ENCODE measurements at regions not wholly inside any gene's neighbourhood (a gene's known extent, or its start where the extent isn't known, plus 50 kb on each side); places are given as distances from the start of the nearest gene placed in this dataset.

DNA sequence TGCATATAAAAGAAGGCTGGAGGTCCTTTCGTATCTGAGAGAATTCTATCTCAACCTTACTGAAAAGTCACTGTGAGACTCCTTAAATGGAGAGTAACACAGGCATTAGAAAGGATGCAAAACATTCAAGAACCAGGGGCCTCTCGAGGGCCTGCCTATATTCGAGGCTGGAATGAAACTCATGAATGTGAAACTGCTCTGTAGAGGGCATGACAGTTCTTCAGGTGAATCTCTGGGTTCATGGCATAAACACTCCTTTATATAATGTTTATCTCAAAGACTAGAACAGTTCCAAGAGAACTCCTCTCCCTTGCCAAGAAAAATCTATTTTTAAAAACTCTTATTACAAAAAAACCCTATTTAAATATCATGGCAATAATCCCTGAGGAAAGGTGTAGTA lies 113.9 kb downstream of the SEC61B start:
- Histone ChIP-seq H3K4me2 (ENCODE audit: low read length) (no peak overlapping the region), H2AFZ (ENCODE audit: low read length) (no peak overlapping the region), H3K27ac (ENCODE audit: low read depth, low read length, poor library complexity, severe bottlenecking) (no peak overlapping the region), H4K20me1 (ENCODE audit: insufficient read depth, low read length) (no peaks in the 10 kb centered on the region), H3K9me2 (ENCODE audit: insufficient read depth, low read length) (no peaks in the 10 kb centered on the region), H3K9me3 (ENCODE audit: low read length) (no peaks in the 10 kb centered on the region), H3K36me3 (ENCODE audit: insufficient read depth, low read length) (no peaks in the 10 kb centered on the region), H3K79me2 (ENCODE audit: insufficient read depth, low read depth, low read length) (no peaks in the 10 kb centered on the region), H3K4me3 (ENCODE audit: low read depth, low read length, poor library complexity, severe bottlenecking) (no peak overlapping the region), H3K4me1 (ENCODE audit: insufficient read depth, low read length, poor library complexity, severe bottlenecking) (no peaks in the 10 kb centered on the region)
- POLR2A ChIA-PET, result no interaction called here
- BruUV-seq (replicated peaks), result no TSS peak
- TF ChIP-seq, protein P1, sequence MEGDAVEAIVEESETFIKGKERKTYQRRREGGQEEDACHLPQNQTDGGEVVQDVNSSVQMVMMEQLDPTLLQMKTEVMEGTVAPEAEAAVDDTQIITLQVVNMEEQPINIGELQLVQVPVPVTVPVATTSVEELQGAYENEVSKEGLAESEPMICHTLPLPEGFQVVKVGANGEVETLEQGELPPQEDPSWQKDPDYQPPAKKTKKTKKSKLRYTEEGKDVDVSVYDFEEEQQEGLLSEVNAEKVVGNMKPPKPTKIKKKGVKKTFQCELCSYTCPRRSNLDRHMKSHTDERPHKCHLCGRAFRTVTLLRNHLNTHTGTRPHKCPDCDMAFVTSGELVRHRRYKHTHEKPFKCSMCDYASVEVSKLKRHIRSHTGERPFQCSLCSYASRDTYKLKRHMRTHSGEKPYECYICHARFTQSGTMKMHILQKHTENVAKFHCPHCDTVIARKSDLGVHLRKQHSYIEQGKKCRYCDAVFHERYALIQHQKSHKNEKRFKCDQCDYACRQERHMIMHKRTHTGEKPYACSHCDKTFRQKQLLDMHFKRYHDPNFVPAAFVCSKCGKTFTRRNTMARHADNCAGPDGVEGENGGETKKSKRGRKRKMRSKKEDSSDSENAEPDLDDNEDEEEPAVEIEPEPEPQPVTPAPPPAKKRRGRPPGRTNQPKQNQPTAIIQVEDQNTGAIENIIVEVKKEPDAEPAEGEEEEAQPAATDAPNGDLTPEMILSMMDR (conservative IDR thresholded peaks at IDR 0.05; ENCODE audit: low read length), result no peak
- no peak for TF ChIP-seq EZH2phosphoT487 (IDR thresholded peaks at IDR 0.05; ENCODE audit: borderline replicate concordance, low read depth, low read length)
- no peak for DNase-seq (ENCODE audit: low spot score)
- intact Hi-C loops (cut with micrococcal nuclease; ENCODE audit: unreplicated experiment), result loop anchor here (10.0 kb wide), 1 partner anchor 151 kb away; no protein-coding TSS in a partner anchor
- CTCF ChIA-PET (ENCODE audit: unreplicated experiment), result no interaction called here

DNA sequence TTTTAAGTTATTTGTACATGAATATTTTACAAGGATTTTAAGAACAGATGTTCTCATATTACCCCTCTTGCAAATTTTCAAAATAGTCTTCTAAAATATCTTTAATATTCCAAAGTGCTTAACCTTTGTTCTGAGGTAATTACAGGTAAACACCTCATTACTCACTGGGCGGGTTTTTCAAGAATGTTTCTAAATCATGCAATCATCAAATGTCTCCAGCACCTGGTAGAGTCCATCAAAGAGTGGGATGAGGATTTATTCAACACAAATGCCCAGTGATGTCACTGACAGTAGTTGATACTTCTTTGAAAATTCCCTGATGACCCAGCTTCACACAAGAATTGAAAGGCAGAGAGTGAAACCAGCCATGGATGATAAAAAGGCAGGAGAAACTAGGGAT lies 114.4 kb downstream of the SEC61B start:
- TF ChIP-seq EZH2phosphoT487 (IDR thresholded peaks at IDR 0.05; ENCODE audit: borderline replicate concordance, low read depth, low read length), result no peak
- TF ChIP-seq, protein P1 (conservative IDR thresholded peaks at IDR 0.05; ENCODE audit: low read length), result no peak
- Histone ChIP-seq H3K27ac (ENCODE audit: low read depth, low read length, poor library complexity, severe bottlenecking) (no peak overlapping the region), H3K4me2 (ENCODE audit: low read length) (no peak overlapping the region), H3K9me2 (ENCODE audit: insufficient read depth, low read length) (no peaks in the 10 kb centered on the region), H3K4me1 (ENCODE audit: insufficient read depth, low read length, poor library complexity, severe bottlenecking) (no peaks in the 10 kb centered on the region), H4K20me1 (ENCODE audit: insufficient read depth, low read length) (no peaks in the 10 kb centered on the region), H2AFZ (ENCODE audit: low read length) (no peak overlapping the region), H3K36me3 (ENCODE audit: insufficient read depth, low read length) (no peaks in the 10 kb centered on the region), H3K4me3 (ENCODE audit: low read depth, low read length, poor library complexity, severe bottlenecking) (no peak overlapping the region), H3K9me3 (ENCODE audit: low read length) (no peaks in the 10 kb centered on the region), H3K79me2 (ENCODE audit: insufficient read depth, low read depth, low read length) (no peaks in the 10 kb centered on the region)
- BruUV-seq (replicated peaks), result no TSS peak
- no peak for DNase-seq (ENCODE audit: low spot score)
- ChIA-PET CTCF (ENCODE audit: unreplicated experiment) (no interaction called here), POLR2A (no interaction called here)
- intact Hi-C loops (cut with micrococcal nuclease; ENCODE audit: unreplicated experiment), result loop anchor here (10.0 kb wide), 1 partner anchor 152 kb away; no protein-coding TSS in a partner anchor

DNA sequence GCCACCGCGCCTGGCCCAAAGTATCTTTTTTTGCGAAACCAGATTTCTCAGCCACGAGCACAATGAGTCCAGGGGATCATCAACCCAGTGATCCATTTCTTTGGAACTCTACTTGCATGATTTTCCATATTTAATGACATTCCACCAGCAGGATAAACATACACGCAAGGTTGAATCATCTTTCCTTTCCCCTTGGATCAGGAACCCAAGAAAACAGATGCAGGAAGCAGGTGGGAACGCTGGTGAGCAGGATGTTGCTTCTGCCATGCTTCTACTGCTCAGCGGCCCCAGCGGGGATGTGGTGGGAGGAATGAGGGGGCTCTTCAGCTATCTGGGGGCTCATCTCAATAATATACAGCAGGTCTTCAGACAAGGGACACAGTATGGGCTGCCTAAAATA lies 118.2 kb downstream of the SEC61B start:
- DNase-seq (ENCODE audit: low spot score), result no peak
- Histone ChIP-seq H4K20me1 (ENCODE audit: insufficient read depth, low read length) (no peaks in the 10 kb centered on the region), H3K36me3 (ENCODE audit: insufficient read depth, low read length) (no peaks in the 10 kb centered on the region), H3K9me2 (ENCODE audit: insufficient read depth, low read length) (no peaks in the 10 kb centered on the region), H3K9me3 (ENCODE audit: low read length) (no peaks in the 10 kb centered on the region), H3K4me2 (ENCODE audit: low read length) (no peak overlapping the region), H2AFZ (ENCODE audit: low read length) (no peak overlapping the region), H3K27ac (ENCODE audit: low read depth, low read length, poor library complexity, severe bottlenecking) (no peak overlapping the region), H3K79me2 (ENCODE audit: insufficient read depth, low read depth, low read length) (no peaks in the 10 kb centered on the region), H3K4me3 (ENCODE audit: low read depth, low read length, poor library complexity, severe bottlenecking) (no peak overlapping the region), H3K4me1 (ENCODE audit: insufficient read depth, low read length, poor library complexity, severe bottlenecking) (no peaks in the 10 kb centered on the region)
- ChIA-PET POLR2A (no interaction called here), CTCF (ENCODE audit: unreplicated experiment) (no interaction called here)
- BruUV-seq (replicated peaks), result no TSS peak
- TF ChIP-seq, protein P1 (conservative IDR thresholded peaks at IDR 0.05; ENCODE audit: low read length), result no peak
- TF ChIP-seq EZH2phosphoT487 (IDR thresholded peaks at IDR 0.05; ENCODE audit: borderline replicate concordance, low read depth, low read length), result no peak
- intact Hi-C loops (cut with micrococcal nuclease; ENCODE audit: unreplicated experiment), result no loop called here
